Bronchial epithelial cell (primary cell): ENCODE measurements at regions not wholly inside any gene's neighbourhood (a gene's known extent, or its start where the extent isn't known, plus 50 kb on each side); places are given as distances from the start of the nearest gene placed in this dataset.

ENCODE experiments used
- DNase-seq: peaks from one replicate; pipeline ENCODE4 v3.0.0-alpha.2; 2010; ENCODE audit warnings: low read depth
- FAIRE-seq: peaks from 2 replicates; lab custom pipeline; 2011; peaks lifted over from hg19 to GRCh38; lab: Jason Lieb, UNC
- H3K27me3 ChIP-seq: 2 replicates; pipeline ENCODE4 v1.5.1; 2011; ENCODE audit warnings: low read length; ENCODE audit not compliant: control insufficient read depth, insufficient read depth
- H3K36me3 ChIP-seq: 2 replicates; pipeline ENCODE4 v1.5.1; 2011; ENCODE audit warnings: low read length; ENCODE audit not compliant: control insufficient read depth, insufficient read depth
- H3K4me3 ChIP-seq: 2 replicates; pipeline ENCODE4 v1.5.1; 2011; ENCODE audit warnings: mild to moderate bottlenecking, low read depth, low read length, control low read depth
- TF ChIP-seq, protein P1 (sequence below): IDR thresholded peaks from 2 replicates; pipeline ENCODE4 v1.5.1; 2011; ENCODE audit warnings: mild to moderate bottlenecking, moderate library complexity, low read length, control low read depth, inconsistent platforms; ENCODE audit not compliant: insufficient read depth, severe bottlenecking

DNA sequence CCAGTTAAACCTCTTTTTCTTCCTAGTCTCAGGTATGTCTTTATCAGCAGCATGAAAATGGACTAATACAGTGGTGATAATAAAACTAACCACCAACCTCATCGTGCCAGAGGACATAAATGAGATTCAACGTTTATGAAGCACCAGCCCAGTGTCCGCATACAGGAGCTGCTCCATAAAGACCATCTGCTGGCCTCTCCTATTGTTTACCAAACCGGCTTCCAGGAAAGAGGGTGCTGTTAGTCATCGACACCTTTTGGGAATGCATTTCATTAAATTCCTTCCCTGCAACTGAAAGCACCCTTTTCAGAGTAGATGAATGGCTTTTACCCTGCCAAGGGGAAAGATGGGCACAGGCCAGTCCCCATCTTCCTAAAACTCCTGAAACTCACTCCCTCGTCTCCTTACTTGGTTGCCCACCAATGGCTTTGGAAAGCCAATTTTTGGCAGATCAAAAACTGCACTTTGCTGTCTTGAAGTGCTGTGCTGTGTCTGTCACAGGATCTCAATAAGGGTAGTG, 122.1 kb downstream of the AQP9 start:
- no peak overlapping the region for H3K4me3 ChIP-seq
- FAIRE-seq (no peak), DNase-seq (peak; percentile 67)
- no peaks in the 10 kb centered on the region for H3K36me3 ChIP-seq
- H3K27me3 ChIP-seq, result no peaks in the 10 kb centered on the region
- TF ChIP-seq, protein P1, sequence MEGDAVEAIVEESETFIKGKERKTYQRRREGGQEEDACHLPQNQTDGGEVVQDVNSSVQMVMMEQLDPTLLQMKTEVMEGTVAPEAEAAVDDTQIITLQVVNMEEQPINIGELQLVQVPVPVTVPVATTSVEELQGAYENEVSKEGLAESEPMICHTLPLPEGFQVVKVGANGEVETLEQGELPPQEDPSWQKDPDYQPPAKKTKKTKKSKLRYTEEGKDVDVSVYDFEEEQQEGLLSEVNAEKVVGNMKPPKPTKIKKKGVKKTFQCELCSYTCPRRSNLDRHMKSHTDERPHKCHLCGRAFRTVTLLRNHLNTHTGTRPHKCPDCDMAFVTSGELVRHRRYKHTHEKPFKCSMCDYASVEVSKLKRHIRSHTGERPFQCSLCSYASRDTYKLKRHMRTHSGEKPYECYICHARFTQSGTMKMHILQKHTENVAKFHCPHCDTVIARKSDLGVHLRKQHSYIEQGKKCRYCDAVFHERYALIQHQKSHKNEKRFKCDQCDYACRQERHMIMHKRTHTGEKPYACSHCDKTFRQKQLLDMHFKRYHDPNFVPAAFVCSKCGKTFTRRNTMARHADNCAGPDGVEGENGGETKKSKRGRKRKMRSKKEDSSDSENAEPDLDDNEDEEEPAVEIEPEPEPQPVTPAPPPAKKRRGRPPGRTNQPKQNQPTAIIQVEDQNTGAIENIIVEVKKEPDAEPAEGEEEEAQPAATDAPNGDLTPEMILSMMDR, result no peak

DNA sequence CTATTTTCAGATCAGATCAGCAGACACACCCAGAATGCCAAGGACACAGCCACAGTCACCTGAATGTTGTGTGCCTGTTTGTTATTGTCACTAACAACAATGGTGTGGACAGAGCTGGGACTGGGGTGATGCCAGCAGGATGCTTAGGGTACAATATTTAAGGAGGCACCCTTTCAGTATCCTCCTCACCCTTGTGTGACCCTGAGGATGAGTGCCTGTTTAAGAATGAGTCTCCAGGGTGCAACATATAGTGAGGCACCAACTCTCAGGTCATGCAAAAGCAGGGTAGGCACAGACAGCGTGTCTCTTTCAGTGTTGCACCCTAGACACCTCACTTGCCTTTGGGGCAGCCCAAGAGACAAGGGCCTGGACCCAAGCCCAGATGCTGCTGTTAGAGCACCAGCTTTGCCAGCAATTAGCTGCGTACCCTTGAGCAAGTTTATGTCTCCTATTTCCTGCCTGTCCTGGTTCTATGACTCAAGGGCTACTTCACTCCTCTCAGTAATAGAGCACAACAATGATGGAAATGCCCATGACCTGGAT, 122.6 kb downstream of the AQP9 start:
- Histone ChIP-seq H3K27me3 (no peaks in the 10 kb centered on the region), H3K4me3 (no peak overlapping the region), H3K36me3 (no peaks in the 10 kb centered on the region)
- FAIRE-seq (peak; percentile 95), DNase-seq (peak; percentile 86)
- TF ChIP-seq, protein P1, result no peak

DNA sequence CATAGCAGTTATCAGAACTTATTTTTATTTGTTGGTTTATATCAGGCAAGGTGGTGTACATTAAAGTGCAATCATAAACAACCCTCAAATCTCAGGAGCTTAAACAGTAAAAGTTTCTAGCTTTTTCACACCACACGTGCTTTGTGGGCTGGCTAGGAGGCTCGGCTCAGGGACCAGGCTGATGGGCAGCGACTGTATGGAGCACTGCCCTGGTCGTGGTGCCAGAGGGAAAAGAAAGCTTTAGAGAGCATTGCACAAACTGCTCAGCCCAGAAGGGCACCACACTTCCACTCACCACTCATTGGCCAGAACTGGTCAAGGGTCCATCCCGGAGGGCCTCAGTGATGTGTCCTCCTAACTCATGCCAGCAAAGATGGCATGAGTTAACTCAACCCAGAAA, 123.2 kb downstream of the AQP9 start:
- FAIRE-seq, result no peak
- H3K36me3 ChIP-seq, result no peaks in the 10 kb centered on the region
- DNase-seq, result no peak
- TF ChIP-seq, protein P1, result no peak
- no peaks in the 10 kb centered on the region for H3K27me3 ChIP-seq
- no peak overlapping the region for H3K4me3 ChIP-seq

DNA sequence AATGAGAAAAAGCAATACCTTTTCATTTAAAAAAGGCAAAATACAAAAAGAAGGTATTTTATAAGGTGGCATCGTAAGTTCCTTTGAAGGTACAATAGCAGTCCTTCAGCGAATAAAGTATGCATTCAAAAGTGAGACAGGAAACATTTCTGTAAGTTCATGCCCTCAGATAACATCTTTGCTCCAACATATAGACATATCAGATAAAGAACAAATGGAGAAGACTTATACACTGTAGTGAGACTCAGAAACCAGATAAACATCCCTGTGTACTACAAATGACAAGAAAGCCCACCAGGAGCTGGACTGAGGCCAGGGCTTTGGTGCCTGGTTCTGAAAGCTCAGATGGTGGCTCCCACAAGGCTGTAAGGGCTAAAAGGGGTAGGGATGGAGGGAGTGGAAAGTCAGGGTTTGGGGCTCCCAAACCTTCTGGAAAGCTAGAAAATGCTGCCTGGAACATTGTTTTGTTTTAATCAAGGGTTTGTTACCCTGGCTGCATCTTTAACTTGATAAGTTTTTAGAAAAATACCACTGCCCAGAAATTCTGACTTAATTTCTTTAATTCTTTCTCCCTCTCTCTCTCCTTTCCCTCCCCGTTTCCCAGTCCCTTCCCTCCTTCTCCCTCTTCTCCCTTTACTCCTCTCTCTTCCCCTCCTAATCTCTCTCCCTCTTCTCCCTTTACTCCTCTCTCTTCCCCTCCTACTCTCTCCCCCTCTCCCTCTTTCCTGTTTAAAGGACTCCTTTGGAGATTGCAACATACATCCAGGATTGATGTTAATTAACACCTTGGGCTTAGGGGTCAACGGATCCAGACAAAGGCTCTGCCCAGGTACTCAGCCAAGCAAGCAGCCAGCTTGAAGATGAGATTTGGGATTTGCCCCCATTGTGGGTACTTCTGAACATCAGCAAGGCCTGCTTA, 126.1 kb downstream of the AQP9 start:
- TF ChIP-seq, protein P1, result no peak
- FAIRE-seq, result no peak

DNA sequence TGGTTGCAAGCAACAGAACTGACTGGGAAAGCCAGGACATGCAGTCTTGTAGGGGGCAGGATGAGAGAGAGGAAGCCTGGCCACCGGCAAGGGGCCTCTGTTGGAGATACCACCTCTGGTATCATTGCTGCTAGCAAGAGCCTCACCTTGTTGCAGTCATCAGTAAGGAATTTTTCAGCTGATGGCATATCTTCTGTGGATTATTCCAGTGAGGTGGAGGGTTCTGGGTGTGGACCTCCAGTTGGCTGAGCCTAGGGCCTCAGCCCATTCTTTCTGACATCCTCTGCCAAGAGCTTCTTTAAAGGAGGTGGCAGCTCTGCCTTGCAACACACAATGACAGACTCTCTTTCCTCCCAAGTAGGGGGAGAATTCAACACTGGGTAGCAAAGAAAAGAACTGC, 128.9 kb downstream of the AQP9 start:
- FAIRE-seq (peak; percentile 23), DNase-seq (peak; percentile 53)
- TF ChIP-seq, protein P1, result no peak
- Histone ChIP-seq H3K36me3 (no peaks in the 10 kb centered on the region), H3K4me3 (no peak overlapping the region), H3K27me3 (no peaks in the 10 kb centered on the region)

More for the DNA sequence above, 126.1 kb downstream of the AQP9 start:
- H3K4me3 ChIP-seq, result no peak overlapping the region
- no peaks in the 10 kb centered on the region for H3K36me3 ChIP-seq
- no peak for DNase-seq
- no peaks in the 10 kb centered on the region for H3K27me3 ChIP-seq
